Stimulated activated CD4-positive, alpha-beta T cell treated with anti-CD3 and anti-CD28 coated beads, TNF-alpha, amount 100 ng/mL, for 48 hours (primary cell): ENCODE measurements at regions not wholly inside any gene's neighbourhood (a gene's known extent, or its start where the extent isn't known, plus 50 kb on each side); places are given as distances from the start of the nearest gene placed in this dataset.
A peak's percentile ranks its signal among the peaks of the same experiment; 100 is the strongest.
"Not testable (repeated sequence)": the region's sequence is repeated elsewhere in the genome, so short reads cannot be mapped to it uniquely, and the experiment has no call there.

Experiments used
- DNase-seq, 3 donors: peaks; one replicate each; pipeline ENCODE4 v3.0.0-alpha.2; 2020; ENCODE audit warnings: low read depth in 3 of 3

DNA sequence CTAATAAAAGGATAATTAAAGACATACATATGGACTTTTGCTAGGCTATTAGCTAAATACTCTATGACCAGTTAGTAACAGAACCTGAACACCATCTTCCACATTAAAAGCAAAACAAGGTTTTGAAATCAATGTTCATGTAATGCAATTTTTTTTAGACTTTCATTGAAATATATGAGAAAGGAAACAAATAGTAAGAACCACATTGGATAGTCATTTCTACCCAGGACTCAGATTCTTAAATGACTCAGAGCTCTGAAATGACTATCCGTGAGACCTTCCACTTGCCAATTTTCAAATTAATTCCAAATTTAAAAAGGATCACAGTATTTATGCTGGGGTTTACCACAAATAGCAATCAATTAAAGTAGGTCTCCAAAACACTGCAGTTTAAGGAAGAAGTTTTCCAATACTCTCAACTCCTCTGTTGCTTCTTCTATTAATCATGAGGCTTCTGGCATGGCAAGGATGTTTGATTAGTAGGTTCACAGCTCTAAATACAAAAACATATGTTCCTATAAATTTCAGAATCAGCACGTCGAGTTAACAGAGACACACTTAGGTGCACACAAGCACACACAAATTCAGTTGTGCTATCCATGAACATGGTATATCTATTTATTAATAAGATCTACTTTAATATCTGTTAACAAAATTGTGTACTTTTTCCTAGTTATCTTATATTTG is 841.0 kb downstream of the RNF144A start:
- DNase-seq, result no peak

DNA sequence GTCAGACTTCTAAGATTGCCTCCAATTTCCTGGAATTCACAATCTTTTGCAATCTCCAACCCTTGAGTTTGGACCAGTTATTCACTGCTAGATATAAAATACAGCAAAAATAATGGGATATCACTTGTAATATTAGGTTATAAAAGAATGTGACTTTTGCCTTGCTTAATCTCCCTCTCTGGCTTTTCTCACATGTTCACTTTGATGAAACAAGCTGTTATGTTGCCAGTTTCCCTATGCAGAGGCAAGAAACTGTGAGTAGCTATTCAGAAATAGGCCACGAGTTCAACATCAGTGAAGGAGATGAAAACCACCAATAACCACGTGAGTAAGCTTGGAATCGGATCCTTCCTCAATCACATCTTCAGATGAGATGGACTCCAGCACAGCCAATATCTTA is 842.7 kb downstream of the RNF144A start:
- no peak for DNase-seq

DNA sequence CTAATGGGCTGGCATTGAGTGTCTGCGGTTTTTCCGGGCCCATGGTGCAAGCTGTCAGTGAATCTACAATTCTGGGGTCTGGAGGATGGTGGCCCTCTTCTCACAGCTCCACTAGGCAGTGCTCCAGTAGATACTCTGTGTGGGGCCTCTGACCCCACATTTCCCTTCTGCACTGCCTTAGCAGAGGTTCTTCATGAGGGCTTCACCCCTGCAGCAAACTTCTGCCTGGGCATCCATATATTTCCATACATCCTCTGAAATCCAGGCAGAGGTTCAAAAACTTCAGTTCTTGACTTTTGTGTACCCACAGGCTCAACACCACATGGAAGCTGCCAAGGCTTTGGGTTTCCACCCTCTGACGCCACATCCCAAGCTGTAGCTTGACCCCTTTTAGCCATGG is 846.2 kb downstream of the RNF144A start:
- DNase-seq, result not testable (repeated sequence)

DNA sequence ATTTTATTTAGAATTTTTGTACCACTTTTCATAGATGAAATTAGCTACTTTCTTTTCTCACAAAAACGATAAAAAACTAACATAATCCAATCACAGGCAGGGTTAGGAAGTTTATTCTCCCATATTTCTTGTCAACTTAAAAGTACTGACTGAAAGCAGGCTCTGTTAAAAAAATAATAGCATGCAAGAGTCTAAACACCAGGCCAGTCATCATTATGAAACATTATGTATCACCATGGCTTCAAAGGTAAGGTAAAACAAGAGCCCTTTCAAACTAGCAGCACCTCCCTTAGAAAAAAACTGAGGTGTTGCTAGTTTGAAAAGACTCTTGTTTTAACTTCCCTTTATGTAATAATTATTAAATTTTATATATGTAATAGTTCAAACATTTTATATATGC is 848.0 kb downstream of the RNF144A start:
- DNase-seq, result no peak

DNA sequence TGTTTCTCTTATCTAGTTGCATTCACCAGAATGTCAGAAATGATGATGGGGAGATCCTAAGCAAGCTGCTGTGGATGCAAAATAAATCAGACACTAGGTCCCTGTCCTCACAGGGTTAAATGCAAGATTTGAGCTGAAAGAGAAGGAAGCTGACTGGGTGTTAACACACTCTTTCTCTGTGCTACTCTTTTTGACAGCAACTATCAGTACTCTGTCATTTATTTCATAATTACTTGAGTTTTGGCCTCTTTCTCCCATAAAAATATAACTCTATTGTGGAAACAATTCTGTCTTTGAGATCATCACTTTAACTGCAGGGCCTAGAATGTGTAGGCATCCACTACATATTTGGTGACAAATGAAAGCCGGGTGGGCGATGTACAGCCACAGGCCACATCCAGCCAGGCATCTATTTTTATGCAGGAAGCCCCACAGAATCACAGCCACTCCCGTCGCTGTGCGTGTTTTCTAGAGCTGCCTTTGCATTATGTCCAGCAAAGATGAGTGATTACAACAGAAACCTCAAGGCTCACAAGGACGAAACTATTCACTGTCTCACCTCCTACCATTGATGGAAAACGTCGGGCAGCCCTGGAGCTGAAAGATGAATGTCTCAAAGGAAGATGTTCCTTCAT is 849.0 kb downstream of the RNF144A start:
- no peak for DNase-seq

DNA sequence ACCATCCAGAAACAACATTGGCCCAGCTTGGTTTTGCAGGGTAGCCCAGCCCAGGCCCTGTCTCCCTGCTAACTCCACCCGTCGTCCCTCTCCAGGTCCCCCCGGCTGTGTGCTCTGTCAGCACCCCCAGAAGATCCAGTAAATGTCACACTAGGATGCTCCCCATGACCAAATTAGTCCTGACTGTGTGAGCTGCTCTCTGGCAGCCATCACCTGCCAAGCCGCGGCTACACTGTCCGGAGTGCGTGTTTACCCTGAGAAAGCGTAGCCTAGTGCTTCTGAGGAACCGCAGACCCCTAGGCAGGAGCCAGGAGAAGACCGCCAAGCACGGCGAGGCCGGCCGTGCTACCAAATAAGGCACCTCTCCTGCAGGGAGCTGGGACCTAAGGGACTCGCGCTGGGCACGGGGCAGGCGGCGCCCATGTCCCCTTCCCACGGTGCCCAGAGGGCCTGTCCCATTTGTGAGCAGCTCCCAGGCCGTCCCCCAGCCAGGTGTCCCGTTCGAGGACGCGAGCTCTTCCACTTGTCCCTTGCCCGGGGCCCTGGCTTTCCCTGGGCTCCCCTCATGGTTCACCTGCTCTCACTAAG is 849.9 kb downstream of the RNF144A start:
- no peak for DNase-seq

DNA sequence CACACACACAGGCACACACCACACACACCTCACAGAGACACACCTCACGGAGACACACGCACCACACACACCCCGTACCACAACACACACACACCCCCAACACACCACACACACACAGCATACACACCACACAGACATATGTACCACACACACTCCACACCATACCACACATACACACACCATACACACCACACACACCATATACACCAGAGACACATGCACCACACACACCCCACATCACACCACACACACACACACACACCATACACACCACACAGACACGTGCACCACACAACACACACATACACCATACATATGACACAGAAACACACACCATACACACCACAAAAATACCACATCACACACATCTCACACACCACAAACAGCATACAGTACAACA is 850.7 kb downstream of the RNF144A start:
- DNase-seq, result no peak

DNA sequence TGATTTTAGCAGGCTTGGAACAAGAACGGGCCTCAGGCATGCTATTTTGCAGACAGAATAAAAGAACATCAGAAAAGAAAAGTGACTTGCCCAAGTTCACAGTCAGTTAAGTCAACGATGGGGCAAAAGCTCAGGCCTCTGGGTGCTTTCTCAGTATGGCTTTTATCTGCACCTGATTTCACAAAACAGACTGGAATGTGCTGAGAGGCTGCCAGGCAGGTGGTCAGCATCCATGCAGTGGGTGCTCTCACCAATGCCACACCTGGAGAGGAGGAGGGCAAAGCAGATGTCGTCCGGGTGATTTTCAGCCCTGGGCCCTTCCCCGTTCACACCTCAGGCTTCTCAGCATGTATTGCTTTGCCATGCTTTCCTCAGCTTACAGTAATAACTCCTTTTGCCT is 854.6 kb downstream of the RNF144A start:
- DNase-seq, result no peak

DNA sequence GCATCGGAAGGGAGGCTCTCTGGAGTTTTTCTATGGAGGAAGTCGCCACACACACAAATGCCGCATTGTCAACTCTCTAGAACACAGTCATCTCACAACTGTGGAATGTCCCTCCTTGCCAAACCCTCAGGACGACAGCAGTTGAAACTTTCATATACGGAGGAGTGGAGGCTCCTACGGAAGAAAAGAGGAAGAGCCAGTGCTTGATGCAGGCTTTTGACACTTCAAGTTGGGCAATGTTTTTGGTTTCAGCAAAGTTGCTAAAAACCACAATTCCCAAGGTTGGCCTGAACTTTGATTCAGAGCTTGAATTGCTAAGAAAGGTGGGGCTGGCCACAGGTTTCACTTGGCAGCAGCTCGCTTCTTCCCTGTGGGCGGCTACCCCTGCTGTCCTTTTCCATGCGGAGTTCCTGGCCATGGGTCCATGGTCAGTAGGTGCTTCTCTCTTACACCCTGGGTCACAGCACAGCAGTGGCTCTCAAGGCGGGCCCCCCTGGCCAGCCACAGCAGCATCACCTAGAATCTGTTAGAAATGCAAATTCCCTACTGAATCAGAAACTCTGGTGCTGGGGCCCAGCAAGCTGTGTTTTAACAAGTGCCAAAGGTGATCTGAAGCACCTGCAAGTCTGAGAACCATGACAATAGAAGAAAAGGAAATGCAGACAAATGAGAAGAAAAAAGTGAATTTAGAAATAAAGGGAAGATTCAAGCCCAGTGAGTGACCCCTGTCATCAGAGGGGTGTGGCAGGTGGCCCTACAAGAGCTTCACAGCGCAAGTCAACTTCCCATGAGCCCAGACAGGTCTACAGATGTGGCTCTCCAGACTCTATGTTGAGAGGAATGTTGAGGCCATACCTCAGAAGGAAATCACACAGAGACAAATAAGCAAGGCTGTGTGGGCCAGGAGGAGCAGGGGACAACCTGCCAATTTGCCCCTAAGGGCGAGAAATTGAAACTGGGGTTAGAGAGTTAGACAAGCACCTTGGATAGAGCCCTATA is 856.4 kb downstream of the RNF144A start:
- peak; percentile 22 to 31 (median 27) for DNase-seq

DNA sequence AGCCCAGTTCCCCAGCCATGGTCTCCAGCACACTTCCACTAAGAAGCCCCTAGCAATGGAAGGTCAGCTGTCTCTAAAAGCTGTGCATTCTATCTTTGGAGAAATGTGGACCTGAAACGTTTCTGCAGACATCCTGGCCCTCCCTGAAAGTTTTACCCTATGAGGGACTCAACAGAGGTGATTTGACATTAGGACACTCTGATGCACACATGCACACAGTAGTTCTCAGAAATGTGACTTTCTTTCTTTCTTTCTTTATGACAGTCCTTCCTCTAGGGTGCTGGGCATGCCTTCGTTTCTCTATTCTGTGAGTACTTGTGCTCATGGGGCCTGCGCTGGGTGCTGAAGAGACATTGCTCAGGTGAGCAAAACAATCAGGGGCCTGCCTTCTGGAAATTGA is 857.3 kb downstream of the RNF144A start:
- DNase-seq, result peak in 1 of 3 donors; percentile 10

DNA sequence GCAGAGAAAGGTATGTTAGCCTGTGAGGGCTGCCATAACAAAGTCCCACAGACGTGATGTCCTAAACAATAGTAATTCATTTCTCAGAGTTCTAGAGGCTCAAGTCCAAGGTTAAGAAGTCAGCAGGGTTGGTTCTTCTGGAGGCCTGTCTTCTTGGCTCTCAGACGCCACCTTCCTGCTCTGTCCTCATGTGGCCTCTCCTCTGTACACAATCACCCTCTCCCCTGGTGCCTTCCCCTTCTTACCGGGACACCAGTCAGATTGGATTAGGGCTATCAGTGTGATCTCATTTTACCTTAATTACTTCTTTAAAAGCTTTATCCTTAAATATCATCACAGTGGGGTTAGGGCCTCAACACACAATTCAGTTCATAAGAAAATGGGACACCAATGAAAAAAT is 860.5 kb downstream of the RNF144A start:
- no peak for DNase-seq

DNA sequence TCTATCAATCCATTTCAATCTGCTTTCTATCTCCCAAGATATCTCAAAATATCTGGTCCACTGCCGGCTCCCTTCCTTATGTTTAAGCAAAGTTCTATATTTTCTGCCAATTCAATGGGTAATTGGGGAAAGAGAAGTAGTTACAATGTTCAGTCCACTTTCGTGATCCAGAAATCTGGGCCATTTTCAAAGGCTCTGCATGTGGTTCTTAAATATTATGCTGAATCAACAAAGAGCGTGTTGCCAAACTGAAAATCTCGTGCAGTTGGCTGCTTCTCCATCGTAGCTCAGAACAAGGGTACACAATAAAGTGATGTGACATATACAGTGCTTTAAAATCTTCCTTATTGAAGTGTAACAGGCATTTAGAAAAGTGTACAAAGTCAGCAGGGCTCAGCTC is 863.1 kb downstream of the RNF144A start:
- no peak for DNase-seq

DNA sequence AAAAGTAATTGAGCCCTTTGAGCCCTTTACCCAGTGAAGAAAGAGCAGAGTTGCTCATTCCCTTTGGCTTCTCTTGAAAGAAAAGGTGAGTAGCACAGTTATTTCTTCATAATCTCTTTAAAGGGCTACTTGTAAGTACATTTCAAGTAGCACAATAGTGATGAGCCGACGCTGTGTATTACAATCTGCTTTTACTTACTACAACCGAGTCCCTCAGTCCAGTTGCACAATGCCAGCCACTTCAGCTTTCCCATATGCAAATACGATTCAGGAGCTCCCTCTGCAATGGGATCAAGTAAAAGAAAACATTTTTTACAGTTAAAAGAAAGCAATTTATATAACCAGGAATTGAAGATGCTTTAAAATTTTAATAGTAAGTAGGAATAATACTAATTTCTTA is 868.5 kb downstream of the RNF144A start:
- DNase-seq, result no peak

DNA sequence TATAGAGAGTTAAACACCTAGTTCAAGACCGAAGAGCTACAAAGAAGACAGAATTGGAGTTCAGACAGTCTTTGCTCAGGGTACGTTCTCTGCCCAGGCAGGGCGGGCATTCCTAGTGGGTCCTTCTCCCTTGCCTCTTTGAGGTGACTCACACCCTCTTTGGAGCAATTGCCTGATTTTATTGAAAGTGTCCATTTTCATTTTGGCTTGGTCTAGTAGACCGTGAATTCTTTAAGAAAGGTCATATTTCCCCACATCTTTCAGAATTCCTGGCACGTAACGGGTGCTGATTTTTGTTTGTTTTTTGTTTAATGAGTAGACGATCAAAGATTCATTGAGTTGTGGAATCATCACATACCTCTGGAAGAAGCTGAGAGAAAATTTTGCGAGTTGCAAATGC is 871.5 kb downstream of the RNF144A start:
- DNase-seq, result no peak

DNA sequence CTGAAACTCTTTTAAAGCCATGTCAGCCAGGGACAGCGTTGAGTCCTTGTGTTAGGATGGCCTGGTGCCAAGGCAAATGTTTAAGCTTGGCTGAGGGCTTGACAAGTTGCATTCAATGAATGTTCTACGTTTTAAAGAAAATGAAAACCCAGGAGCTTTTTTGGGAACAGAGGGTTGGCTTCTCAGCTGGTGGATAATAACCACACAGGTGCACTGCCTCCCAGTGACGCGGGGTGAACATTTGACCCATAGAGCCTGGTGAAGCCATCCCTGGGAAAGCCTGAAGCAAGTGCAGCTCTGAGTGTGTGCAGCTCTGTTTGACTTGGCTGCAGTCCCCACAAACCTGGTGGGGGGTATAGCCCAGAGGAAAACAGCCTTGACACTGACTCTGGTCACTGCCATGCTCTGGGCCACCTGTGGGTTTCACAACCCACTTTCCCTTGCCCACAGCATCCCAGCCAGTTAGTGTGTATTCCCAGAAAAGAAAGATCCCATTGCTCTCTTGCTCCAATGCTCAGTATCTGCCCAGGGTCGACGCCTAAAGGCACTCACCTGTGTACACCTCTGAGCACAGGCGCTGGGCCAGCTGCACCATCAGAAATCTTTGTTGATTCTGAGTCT is 874.9 kb downstream of the RNF144A start:
- DNase-seq, result no peak

DNA sequence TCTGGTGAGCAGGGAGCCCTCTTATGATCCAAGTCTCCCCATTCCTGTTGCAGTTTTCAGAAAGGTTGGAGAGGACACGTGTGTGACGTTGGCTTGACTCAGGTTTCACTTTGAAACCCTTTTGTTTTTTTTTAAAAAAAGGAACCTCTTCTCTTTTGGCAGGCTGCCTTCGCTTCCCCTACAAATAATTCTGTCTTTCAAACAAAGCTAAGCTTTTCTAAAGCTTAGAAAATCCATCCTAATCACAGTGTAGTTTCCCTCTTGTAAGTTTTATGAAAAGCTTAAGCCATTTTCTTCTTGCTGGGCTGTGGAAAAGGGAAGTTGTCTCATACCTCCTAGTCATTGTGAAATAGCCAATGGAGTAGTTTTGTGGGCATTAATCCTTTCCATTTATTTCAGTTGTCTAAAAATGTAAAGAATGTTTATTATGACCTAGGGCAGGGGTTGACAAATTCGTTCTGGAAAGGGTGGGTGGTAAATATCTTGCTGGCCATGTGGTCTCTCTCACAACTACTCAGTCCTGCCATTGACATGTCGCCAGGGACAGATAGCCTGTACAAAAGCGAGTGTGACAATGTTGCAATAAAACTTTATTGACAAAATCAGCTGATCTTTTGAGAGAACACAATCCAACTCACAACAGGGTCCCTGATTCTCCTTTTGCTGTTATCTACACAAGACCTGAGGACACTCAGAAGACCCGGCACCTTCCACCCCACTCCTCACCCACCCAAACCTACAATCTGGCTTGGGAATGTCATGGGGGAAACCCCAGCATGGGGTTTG is 878.8 kb downstream of the RNF144A start:
- no peak for DNase-seq

DNA sequence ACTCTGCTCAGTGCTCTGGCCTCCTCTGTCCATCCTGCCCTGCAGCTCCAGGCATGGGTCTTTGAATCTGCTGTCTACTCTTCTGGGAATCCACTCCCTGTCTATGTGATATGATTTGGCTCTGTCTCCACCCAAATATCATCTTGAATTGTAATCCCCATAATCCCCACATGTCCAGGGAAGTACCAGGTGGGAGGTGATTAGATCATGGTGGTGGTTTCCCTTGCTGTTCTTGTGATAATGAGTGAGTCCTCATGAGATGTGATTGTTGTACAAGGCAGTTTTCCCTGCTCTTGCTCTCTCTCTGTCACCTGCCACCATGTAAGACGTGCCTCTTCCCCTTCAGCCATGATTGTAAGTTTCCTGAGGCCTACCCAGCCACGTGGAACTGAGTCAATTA is 881.8 kb upstream of the ID2 start:
- no peak for DNase-seq

DNA sequence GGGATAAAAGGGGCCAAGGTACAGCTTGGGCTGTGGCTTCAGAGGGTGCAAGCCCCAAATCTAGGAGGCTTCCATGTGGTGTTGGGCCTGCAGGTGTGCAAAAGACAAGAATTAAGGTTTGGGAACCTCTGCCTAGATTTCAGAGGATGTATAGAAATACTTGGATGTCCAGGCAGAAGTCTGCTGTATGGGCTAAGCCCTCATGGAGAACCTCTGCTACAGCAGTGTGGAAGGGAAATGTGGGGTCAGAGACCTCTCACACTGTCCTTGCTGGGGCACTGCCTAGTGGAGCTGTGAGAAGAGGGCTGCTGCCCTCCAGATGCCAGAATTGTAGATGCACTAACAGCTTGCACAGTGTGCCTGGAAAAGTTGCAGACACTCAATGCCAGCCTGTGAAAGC is 880.6 kb upstream of the ID2 start:
- DNase-seq, result no peak

DNA sequence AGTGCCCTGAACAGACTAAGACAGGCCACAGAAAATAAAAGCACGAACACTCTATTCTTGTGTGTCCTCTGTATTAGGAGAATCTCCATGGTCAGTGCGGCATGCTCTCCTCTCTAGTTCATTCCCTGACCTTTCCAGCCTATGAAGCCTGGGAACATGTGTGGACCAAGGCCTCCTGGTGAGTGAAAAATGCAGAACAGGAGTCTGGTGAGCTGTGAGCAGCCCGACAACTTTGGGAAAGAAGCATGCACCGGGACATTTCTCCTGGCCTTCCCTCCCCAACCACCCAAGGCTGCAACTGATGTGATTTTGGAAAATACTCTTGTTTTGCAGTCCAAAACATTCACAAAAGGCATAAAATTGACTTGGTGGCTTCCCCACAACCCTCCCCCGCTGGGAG is 878.3 kb upstream of the ID2 start:
- no peak for DNase-seq

DNA sequence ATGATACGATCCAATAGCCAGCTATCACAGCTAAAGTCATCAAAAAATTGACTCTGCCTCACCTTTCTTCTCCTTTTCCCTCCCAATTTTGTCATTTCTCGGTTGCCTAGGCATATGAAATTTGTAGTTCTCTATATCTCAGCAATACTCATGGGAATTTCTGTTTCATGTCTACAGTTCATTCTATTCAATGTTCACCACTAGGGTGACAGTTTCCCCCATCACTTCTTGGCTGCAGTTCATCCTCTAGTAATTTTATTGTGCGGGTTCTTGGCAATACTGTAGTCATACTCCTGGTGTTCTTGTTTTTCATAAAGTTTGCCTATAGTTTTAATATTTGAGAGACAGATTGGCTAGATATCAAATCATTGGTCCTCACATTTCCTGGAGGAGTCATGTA is 872.2 kb upstream of the ID2 start:
- DNase-seq, result no peak

DNA sequence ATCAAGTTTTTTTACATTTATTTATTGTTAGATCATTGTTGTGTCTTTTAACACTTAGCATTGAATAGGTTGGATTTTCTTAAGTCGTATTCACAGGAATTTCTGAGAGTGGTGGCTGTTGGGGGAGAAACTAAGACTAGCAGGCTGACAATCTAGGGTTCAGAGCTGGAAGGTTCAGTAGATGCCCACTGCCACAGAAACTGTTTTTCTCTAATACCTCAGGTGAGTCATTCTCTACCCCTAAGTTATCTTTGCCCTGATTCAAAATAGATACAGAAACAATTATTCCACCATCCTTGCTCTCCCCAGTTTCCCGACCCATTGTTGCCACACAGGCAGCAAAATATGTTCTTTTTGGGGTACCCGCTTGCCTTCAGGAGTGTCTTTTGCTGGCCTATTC is 870.8 kb upstream of the ID2 start:
- no peak for DNase-seq
